ENCODE measurements at regions not wholly inside any gene's neighbourhood (a gene's known extent, or its start where the extent isn't known, plus 50 kb on each side); places are given as distances from the start of the nearest gene placed in this dataset.
"Not testable (repeated sequence)": the region's sequence is repeated elsewhere in the genome, so short reads cannot be mapped to it uniquely, and the experiment has no call there.

GRCh38 chr2:129499747-129500146 is 479.7 kb upstream of the RAB6C start:
- DNase-seq (ENCODE audit: low read depth in 2 of 2), result no peak

- DNase-seq (ENCODE audit: low read depth in 2 of 2), result no peak
Observed at GRCh38 chr2:129502781-129503180, 476.7 kb upstream of the RAB6C start.

GRCh38 chr2:129504646-129505045 is 474.8 kb upstream of the RAB6C start:
- no peak for DNase-seq (ENCODE audit: low read depth in 2 of 2)

- no peak for DNase-seq (ENCODE audit: low read depth in 2 of 2)
Observed at GRCh38 chr2:129518937-129519336, 460.5 kb upstream of the RAB6C start.

- not testable (repeated sequence) for DNase-seq (ENCODE audit: low read depth in 2 of 2)
Observed at GRCh38 chr2:129532158-129532557, 447.3 kb upstream of the RAB6C start.

- no peak for DNase-seq (ENCODE audit: low read depth in 2 of 2)
Observed at GRCh38 chr2:129548880-129549279, 430.6 kb upstream of the RAB6C start.

GRCh38 chr2:129550536-129550935 is 428.9 kb upstream of the RAB6C start:
- no peak for DNase-seq (ENCODE audit: low read depth in 2 of 2)

- no peak for DNase-seq (ENCODE audit: low read depth in 2 of 2)
Observed at GRCh38 chr2:129554373-129554772, 425.1 kb upstream of the RAB6C start.

- DNase-seq (ENCODE audit: low read depth in 2 of 2), result no peak
Observed at GRCh38 chr2:129559101-129559500, 420.4 kb upstream of the RAB6C start.

GRCh38 chr2:129565551-129566109 is 413.8 kb upstream of the RAB6C start:
- DNase-seq (ENCODE audit: low read depth in 2 of 2), result no peak

- not testable (repeated sequence) for DNase-seq (ENCODE audit: low read depth in 2 of 2)
Observed at GRCh38 chr2:129570812-129571211, 408.7 kb upstream of the RAB6C start.

GRCh38 chr2:129575431-129575830 is 404.0 kb upstream of the RAB6C start:
- DNase-seq (ENCODE audit: low read depth in 2 of 2), result no peak

GRCh38 chr2:129575880-129576279 is 403.6 kb upstream of the RAB6C start:
- no peak for DNase-seq (ENCODE audit: low read depth in 2 of 2)

- DNase-seq (ENCODE audit: low read depth in 2 of 2), result no peak
Observed at GRCh38 chr2:129580001-129580400, 399.5 kb upstream of the RAB6C start.

- DNase-seq (ENCODE audit: low read depth in 2 of 2), result no peak
Observed at GRCh38 chr2:129585760-129586159, 393.7 kb upstream of the RAB6C start.

- DNase-seq (ENCODE audit: low read depth in 2 of 2), result no peak
Observed at GRCh38 chr2:129587426-129588064, 391.9 kb upstream of the RAB6C start.

GRCh38 chr2:129604560-129604959 is 374.9 kb upstream of the RAB6C start:
- DNase-seq (ENCODE audit: low read depth in 2 of 2), result no peak

- DNase-seq (ENCODE audit: low read depth in 2 of 2), result no peak
Observed at GRCh38 chr2:129605646-129606045, 373.8 kb upstream of the RAB6C start.

GRCh38 chr2:129606496-129607270 is 372.8 kb upstream of the RAB6C start:
- no peak for DNase-seq (ENCODE audit: low read depth in 2 of 2)

GRCh38 chr2:129609224-129609623 is 370.2 kb upstream of the RAB6C start:
- DNase-seq (ENCODE audit: low read depth in 2 of 2), result no peak

- no peak for DNase-seq (ENCODE audit: low read depth in 2 of 2)
Observed at GRCh38 chr2:129610766-129611165, 368.7 kb upstream of the RAB6C start.

GRCh38 chr2:129611471-129611870 is 368.0 kb upstream of the RAB6C start:
- no peak for DNase-seq (ENCODE audit: low read depth in 2 of 2)

GRCh38 chr2:129619471-129619870 is 360.0 kb upstream of the RAB6C start:
- DNase-seq (ENCODE audit: low read depth in 2 of 2), result no peak

All from stimulated activated CD8-positive, alpha-beta memory T cell treated with anti-CD3 and anti-CD28 coated beads, Interleukin-2, amount 100 ng/mL, for 1 hour (primary cell).